A549 (cell line): ENCODE measurements at regions not wholly inside any gene's neighbourhood (a gene's known extent, or its start where the extent isn't known, plus 50 kb on each side); places are given as distances from the start of the nearest gene placed in this dataset.

Experiments
- CEBPB ChIP-seq, 2 experiments: fragments of >200 bp in 1 of 2; sonication (Bioruptor Twin) in 1 of 2; formaldehyde crosslinking in 1 of 2; IDR thresholded peaks; 2 replicates each; pipeline ENCODE4 v1.6.1; 2012 to 2016
- ELK1 ChIP-seq: fragments of 150-350 bp; IDR thresholded peaks from 2 replicates; pipeline ENCODE4 v1.6.1; 2014; ENCODE audit warnings: low read depth, mild to moderate bottlenecking, low read length
- EP300 ChIP-seq, 2 experiments: fragments of >200 bp; sonication (Bioruptor Twin); formaldehyde crosslinking; IDR thresholded peaks; 2 replicates in 1 of 2; 3 replicates in 1 of 2; pipeline ENCODE4 v1.6.1; 2016 to 2017
- ESRRA ChIP-seq: fragments of 150-350 bp; IDR thresholded peaks from 2 replicates; pipeline ENCODE4 v1.6.1; 2014; ENCODE audit warnings: mild to moderate bottlenecking, low read length, borderline replicate concordance
- FOSL2 ChIP-seq, 2 experiments: fragments of 450-650 bp in 1 of 2; fragments of >200 bp in 1 of 2; sonication (Bioruptor Twin) in 1 of 2; formaldehyde crosslinking; IDR thresholded peaks; 2 replicates each; pipeline versions ENCODE4 v1.5.0 to v1.6.1; 2016 to 2020; ENCODE audit warnings: mild to moderate bottlenecking in 1 of 2, moderate library complexity in 1 of 2
- HOXA7 ChIP-seq: fragments of 250-450 bp; sonication (Bioruptor Pico); IDR thresholded peaks from 2 replicates; pipeline ENCODE4 v1.5.0; 2020; ENCODE audit warnings: mild to moderate bottlenecking, moderate library complexity
- JUN ChIP-seq, 2 experiments: fragments of >200 bp; sonication (Bioruptor Twin); formaldehyde crosslinking; IDR thresholded peaks; 2 replicates in 1 of 2; 3 replicates in 1 of 2; pipeline ENCODE4 v1.6.1; 2016 to 2017
- MAFK ChIP-seq: fragments of 450-650 bp; IDR thresholded peaks from 2 replicates; pipeline ENCODE4 v1.6.1; 2014; ENCODE audit not compliant: partially characterized antibody
- POLR2A ChIP-seq: IDR thresholded peaks from 2 replicates; pipeline ENCODE4 v1.6.1; 2012; ENCODE audit warnings: mild to moderate bottlenecking, low read length
- RCOR1 ChIP-seq: fragments of 150-350 bp; IDR thresholded peaks from 2 replicates; pipeline ENCODE4 v1.6.1; 2014; ENCODE audit warnings: antibody characterized with exemption, low read length, low read depth
- ZFP36 ChIP-seq: fragments of 450-650 bp; IDR thresholded peaks from 2 replicates; pipeline ENCODE4 v1.6.1; 2014; ENCODE audit warnings: borderline replicate concordance; ENCODE audit not compliant: partially characterized antibody
- TF ChIP-seq, protein P1 (sequence below): fragments of >200 bp; sonication (Bioruptor Twin); formaldehyde crosslinking; IDR thresholded peaks from 3 replicates; pipeline ENCODE4 v1.5.1; 2016

DNA sequence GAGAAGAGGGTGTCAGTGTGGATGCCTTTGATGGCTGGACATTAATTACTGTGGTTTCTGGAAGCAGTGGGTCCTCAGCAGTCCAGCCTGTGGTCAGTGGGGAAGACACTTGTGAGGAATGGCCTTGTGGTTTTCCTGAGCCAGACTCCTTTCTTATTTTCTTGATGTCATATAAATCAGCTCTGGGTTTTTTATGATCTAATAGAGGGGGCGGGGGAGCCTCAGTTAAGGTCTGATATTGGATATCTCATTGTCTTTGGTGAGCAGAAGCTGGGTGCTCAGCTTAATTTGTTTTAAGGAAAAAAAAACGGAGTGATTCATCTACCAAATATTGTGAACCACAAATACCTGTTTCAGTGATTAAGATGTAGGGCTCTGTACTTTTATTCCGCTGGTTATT lies 62.1 kb downstream of the OTOR start:
- TF ChIP-seq, protein P1, sequence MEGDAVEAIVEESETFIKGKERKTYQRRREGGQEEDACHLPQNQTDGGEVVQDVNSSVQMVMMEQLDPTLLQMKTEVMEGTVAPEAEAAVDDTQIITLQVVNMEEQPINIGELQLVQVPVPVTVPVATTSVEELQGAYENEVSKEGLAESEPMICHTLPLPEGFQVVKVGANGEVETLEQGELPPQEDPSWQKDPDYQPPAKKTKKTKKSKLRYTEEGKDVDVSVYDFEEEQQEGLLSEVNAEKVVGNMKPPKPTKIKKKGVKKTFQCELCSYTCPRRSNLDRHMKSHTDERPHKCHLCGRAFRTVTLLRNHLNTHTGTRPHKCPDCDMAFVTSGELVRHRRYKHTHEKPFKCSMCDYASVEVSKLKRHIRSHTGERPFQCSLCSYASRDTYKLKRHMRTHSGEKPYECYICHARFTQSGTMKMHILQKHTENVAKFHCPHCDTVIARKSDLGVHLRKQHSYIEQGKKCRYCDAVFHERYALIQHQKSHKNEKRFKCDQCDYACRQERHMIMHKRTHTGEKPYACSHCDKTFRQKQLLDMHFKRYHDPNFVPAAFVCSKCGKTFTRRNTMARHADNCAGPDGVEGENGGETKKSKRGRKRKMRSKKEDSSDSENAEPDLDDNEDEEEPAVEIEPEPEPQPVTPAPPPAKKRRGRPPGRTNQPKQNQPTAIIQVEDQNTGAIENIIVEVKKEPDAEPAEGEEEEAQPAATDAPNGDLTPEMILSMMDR, result no peak
- no peak for TF ChIP-seq ELK1
- TF ChIP-seq CEBPB (IDR thresholded peaks at IDR 0.05), result no peak
- TF ChIP-seq ESRRA, result no peak
- TF ChIP-seq MAFK, result no peak
- no peak for TF ChIP-seq POLR2A
- no peak for TF ChIP-seq JUN (IDR thresholded peaks at IDR 0.05)
- no peak for TF ChIP-seq FOSL2 (IDR thresholded peaks at IDR 0.05)
- TF ChIP-seq FOSL2 (CRISPR knock-in tag; IDR thresholded peaks at IDR 0.05), result no peak
- TF ChIP-seq RCOR1, result no peak
- TF ChIP-seq ZFP36, result no peak
- no peak for TF ChIP-seq EP300 (IDR thresholded peaks at IDR 0.05)
- TF ChIP-seq HOXA7 (CRISPR knock-in tag), result no peak
